ENCODE measurements at regions not wholly inside any gene's neighbourhood (a gene's known extent, or its start where the extent isn't known, plus 50 kb on each side); places are given as distances from the start of the nearest gene placed in this dataset.

GRCh38 chr1:207227131-207227630, 94.3 kb upstream of the CD55 start:
- no peak for TF ChIP-seq CTCF (conservative IDR thresholded peaks at IDR 0.05; ENCODE audit: low read depth, low read length)
- no peak for TF ChIP-seq RAD21 (IDR thresholded peaks at IDR 0.05; ENCODE audit: low read length)
- no peak for TF ChIP-seq POLR2A (IDR thresholded peaks at IDR 0.05; ENCODE audit: low read depth, low read length)
- no peak for TF ChIP-seq RFX5 (IDR thresholded peaks at IDR 0.05; ENCODE audit: low read depth, low read length)
- no peak for TF ChIP-seq ELK1 (IDR thresholded peaks at IDR 0.05; ENCODE audit: borderline replicate concordance, low read depth, low read length)
- TF ChIP-seq MAZ (IDR thresholded peaks at IDR 0.05; ENCODE audit: borderline replicate concordance, low read depth, low read length): no peak
- TF ChIP-seq RCOR1 (IDR thresholded peaks at IDR 0.05; ENCODE audit: insufficient replicate concordance, low read length): no peak
- TF ChIP-seq SMC3 (IDR thresholded peaks at IDR 0.05; ENCODE audit: low read depth, low read length): no peak
- no peak for TF ChIP-seq CEBPB (IDR thresholded peaks at IDR 0.05; ENCODE audit: low read depth, low read length)
